ENCODE measurements at regions not wholly inside any gene's neighbourhood (a gene's known extent, or its start where the extent isn't known, plus 50 kb on each side); places are given as distances from the start of the nearest gene placed in this dataset.
A peak's percentile ranks its signal among the peaks of the same experiment; 100 is the strongest.

- TF ChIP-seq EZH2 (IDR thresholded peaks at IDR 0.05; ENCODE audit: low read length, missing control alignments) (no peak), CTCF (conservative IDR thresholded peaks at IDR 0.05 in 1 of 2, IDR thresholded peaks at IDR 0.05 in 1 of 2; ENCODE audit: low read depth in 1 of 2, low read length in 2 of 2) (no peak)
- H4K20me1 ChIP-seq (ENCODE audit: control insufficient read depth, extremely low read depth, insufficient read depth, low read length) = no peaks in the 10 kb centered on the region
- H3K79me2 ChIP-seq (ENCODE audit: control insufficient read depth, insufficient read depth, low read length) = no peaks in the 10 kb centered on the region
- no peak overlapping the region for H3K4me3 ChIP-seq (replicated peaks in 1 of 4; ENCODE audit: control extremely low read depth in 1 of 4, insufficient read depth in 1 of 4, low read depth in 3 of 4, low read length in 4 of 4)
- no peaks in the 10 kb centered on the region for H3K4me1 ChIP-seq (ENCODE audit: control insufficient read depth, extremely low read depth, insufficient read depth, low read length)
- H3K9me3 ChIP-seq (ENCODE audit: control insufficient read depth, insufficient read depth, low read depth, low read length) = no peaks in the 10 kb centered on the region
- no peak overlapping the region for H3K9ac ChIP-seq (ENCODE audit: insufficient read depth, low read length)
- H3K27ac ChIP-seq (ENCODE audit: insufficient read depth, low read length) = no peak overlapping the region
- no peaks in the 10 kb centered on the region for H3K27me3 ChIP-seq (ENCODE audit: control insufficient read depth, insufficient read depth, low read length)
- DNase-seq (ENCODE audit: low read depth in 2 of 2) = no peak
- H2AFZ ChIP-seq (ENCODE audit: low read length) = no peak overlapping the region
- H3K36me3 ChIP-seq (ENCODE audit: control insufficient read depth, insufficient read depth, low read length) = no peaks in the 10 kb centered on the region
- H3K4me2 ChIP-seq (ENCODE audit: extremely low read depth, insufficient read depth, low read length) = no peak overlapping the region
Measured at GRCh38 chr1:239906394-239906793, 185.3 kb upstream of the FMN2 start.

GRCh38 chr1:239909898-239910297 lies 181.8 kb upstream of the FMN2 start:
- Histone ChIP-seq H3K4me1 (ENCODE audit: control insufficient read depth, extremely low read depth, insufficient read depth, low read length) (no peaks in the 10 kb centered on the region), H3K4me3 (replicated peaks in 1 of 4; ENCODE audit: control extremely low read depth in 1 of 4, insufficient read depth in 1 of 4, low read depth in 3 of 4, low read length in 4 of 4) (no peak overlapping the region), H3K79me2 (ENCODE audit: control insufficient read depth, insufficient read depth, low read length) (no peaks in the 10 kb centered on the region), H3K9ac (ENCODE audit: insufficient read depth, low read length) (no peak overlapping the region), H3K9me3 (ENCODE audit: control insufficient read depth, insufficient read depth, low read depth, low read length) (no peaks in the 10 kb centered on the region), H3K27ac (ENCODE audit: insufficient read depth, low read length) (no peak overlapping the region), H2AFZ (ENCODE audit: low read length) (no peak overlapping the region), H3K27me3 (ENCODE audit: control insufficient read depth, insufficient read depth, low read length) (no peaks in the 10 kb centered on the region), H4K20me1 (ENCODE audit: control insufficient read depth, extremely low read depth, insufficient read depth, low read length) (no peaks in the 10 kb centered on the region), H3K4me2 (ENCODE audit: extremely low read depth, insufficient read depth, low read length) (no peak overlapping the region), H3K36me3 (ENCODE audit: control insufficient read depth, insufficient read depth, low read length) (no peaks in the 10 kb centered on the region)
- no peak for TF ChIP-seq CTCF (conservative IDR thresholded peaks at IDR 0.05 in 1 of 2, IDR thresholded peaks at IDR 0.05 in 1 of 2; ENCODE audit: low read depth in 1 of 2, low read length in 2 of 2)
- TF ChIP-seq EZH2 (IDR thresholded peaks at IDR 0.05; ENCODE audit: low read length, missing control alignments) = no peak
- peak; percentile 55 to 58 for DNase-seq (ENCODE audit: low read depth in 2 of 2)

- H3K4me2 ChIP-seq (ENCODE audit: extremely low read depth, insufficient read depth, low read length) = no peak overlapping the region
- no peaks in the 10 kb centered on the region for H4K20me1 ChIP-seq (ENCODE audit: control insufficient read depth, extremely low read depth, insufficient read depth, low read length)
- H3K9me3 ChIP-seq (ENCODE audit: control insufficient read depth, insufficient read depth, low read depth, low read length) = no peaks in the 10 kb centered on the region
- no peak overlapping the region for H3K4me3 ChIP-seq (replicated peaks in 1 of 4; ENCODE audit: control extremely low read depth in 1 of 4, insufficient read depth in 1 of 4, low read depth in 3 of 4, low read length in 4 of 4)
- H3K36me3 ChIP-seq (ENCODE audit: control insufficient read depth, insufficient read depth, low read length) = no peaks in the 10 kb centered on the region
- DNase-seq (ENCODE audit: low read depth in 2 of 2) = peak in 1 of 2 donors; percentile 39
- TF ChIP-seq CTCF (conservative IDR thresholded peaks at IDR 0.05 in 1 of 2, IDR thresholded peaks at IDR 0.05 in 1 of 2; ENCODE audit: low read depth in 1 of 2, low read length in 2 of 2) = no peak
- no peak for TF ChIP-seq EZH2 (IDR thresholded peaks at IDR 0.05; ENCODE audit: low read length, missing control alignments)
- H3K27ac ChIP-seq (ENCODE audit: insufficient read depth, low read length) = no peak overlapping the region
- no peak overlapping the region for H3K9ac ChIP-seq (ENCODE audit: insufficient read depth, low read length)
- H3K79me2 ChIP-seq (ENCODE audit: control insufficient read depth, insufficient read depth, low read length) = no peaks in the 10 kb centered on the region
- no peaks in the 10 kb centered on the region for H3K4me1 ChIP-seq (ENCODE audit: control insufficient read depth, extremely low read depth, insufficient read depth, low read length)
- H2AFZ ChIP-seq (ENCODE audit: low read length) = no peak overlapping the region
- H3K27me3 ChIP-seq (ENCODE audit: control insufficient read depth, insufficient read depth, low read length) = no peaks in the 10 kb centered on the region
Measured at GRCh38 chr1:239912471-239912870, 179.2 kb upstream of the FMN2 start.
